Trophoblast cell (in vitro differentiated cells and primary cell): ENCODE measurements at regions not wholly inside any gene's neighbourhood (a gene's known extent, or its start where the extent isn't known, plus 50 kb on each side); places are given as distances from the start of the nearest gene placed in this dataset.

Source experiments
- DNase-seq, 2 donors: peaks; one replicate each; pipeline ENCODE4 v3.0.0-alpha.2; 2016
- H2AFZ ChIP-seq: 2 replicates; pipeline ENCODE4 v1.6.1; 2013; ENCODE audit warnings: low read length, moderate library complexity, mild to moderate bottlenecking; ENCODE audit not compliant: insufficient read depth, poor library complexity
- H2AK5ac ChIP-seq: 2 replicates; pipeline ENCODE4 v1.6.1; 2013; ENCODE audit warnings: mild to moderate bottlenecking, low read length
- H2BK120ac ChIP-seq: 2 replicates; pipeline ENCODE4 v1.6.1; 2013; ENCODE audit warnings: low read length, mild to moderate bottlenecking, moderate library complexity; ENCODE audit not compliant: insufficient read depth, poor library complexity
- H2BK12ac ChIP-seq: 2 replicates; pipeline ENCODE4 v1.6.1; 2013; ENCODE audit warnings: mild to moderate bottlenecking, low read length, moderate library complexity
- H2BK5ac ChIP-seq: 2 replicates; pipeline ENCODE4 v1.6.1; 2013; ENCODE audit warnings: low read length, low read depth, moderate library complexity, mild to moderate bottlenecking; ENCODE audit not compliant: poor library complexity
- H3K14ac ChIP-seq: 2 replicates; pipeline ENCODE4 v1.6.1; 2013; ENCODE audit warnings: mild to moderate bottlenecking, low read length
- H3K18ac ChIP-seq: 2 replicates; pipeline ENCODE4 v1.6.1; 2013; ENCODE audit warnings: mild to moderate bottlenecking, low read length
- H3K23ac ChIP-seq: 2 replicates; pipeline ENCODE4 v1.6.1; 2013; ENCODE audit warnings: low read length
- H3K27ac ChIP-seq: 2 replicates; pipeline ENCODE4 v1.5.1; 2013; ENCODE audit warnings: low read depth, mild to moderate bottlenecking, inconsistent platforms, low read length, moderate library complexity
- H3K27me3 ChIP-seq: 2 replicates; pipeline ENCODE4 v1.6.1; 2013; ENCODE audit warnings: inconsistent platforms, mild to moderate bottlenecking, low read length, moderate library complexity; ENCODE audit not compliant: insufficient read depth
- H3K36me3 ChIP-seq, 2 experiments: 1 replicate in 1 of 2; 2 replicates in 1 of 2; pipeline ENCODE4 v1.6.1; 2013; ENCODE audit warnings: low read length in 2 of 2, mild to moderate bottlenecking in 2 of 2, moderate library complexity in 1 of 2; ENCODE audit not compliant: insufficient read depth in 2 of 2, control insufficient read depth in 1 of 2
- H3K4ac ChIP-seq: 2 replicates; pipeline ENCODE4 v1.6.1; 2013; ENCODE audit warnings: low read depth, mild to moderate bottlenecking, low read length, moderate library complexity
- H3K4me1 ChIP-seq, 2 experiments: 1 replicate in 1 of 2; 2 replicates in 1 of 2; pipeline ENCODE4 v1.6.1; 2013; ENCODE audit warnings: low read length in 2 of 2, mild to moderate bottlenecking in 2 of 2, moderate library complexity in 1 of 2; ENCODE audit not compliant: insufficient read depth in 2 of 2, control insufficient read depth in 1 of 2
- H3K4me2 ChIP-seq: 2 replicates; pipeline ENCODE4 v1.6.1; 2013; ENCODE audit warnings: inconsistent platforms, mild to moderate bottlenecking, low read length, moderate library complexity
- H3K4me3 ChIP-seq: 2 replicates; pipeline ENCODE4 v1.5.1; 2013; ENCODE audit warnings: mild to moderate bottlenecking, low read depth, low read length, inconsistent platforms
- H3K79me1 ChIP-seq: one replicate; pipeline ENCODE4 v1.6.1; 2013; ENCODE audit warnings: low read length
- H3K79me2 ChIP-seq: 2 replicates; pipeline ENCODE4 v1.6.1; 2013; ENCODE audit warnings: low read length, mild to moderate bottlenecking; ENCODE audit not compliant: control insufficient read depth, insufficient read depth, poor library complexity
- H3K9ac ChIP-seq: 2 replicates; pipeline ENCODE4 v1.6.1; 2013; ENCODE audit warnings: mild to moderate bottlenecking, low read length
- H3K9me3 ChIP-seq: 2 replicates; pipeline ENCODE4 v1.6.1; 2013; ENCODE audit warnings: low read depth, mild to moderate bottlenecking, control low read depth, inconsistent platforms, low read length; ENCODE audit not compliant: insufficient read depth
- H4K12ac ChIP-seq: 2 replicates; pipeline ENCODE4 v1.6.1; 2013; ENCODE audit warnings: low read depth, mild to moderate bottlenecking, low read length, moderate library complexity
- H4K8ac ChIP-seq: 2 replicates; pipeline ENCODE4 v1.6.1; 2013; ENCODE audit warnings: low read depth, mild to moderate bottlenecking, low read length, moderate library complexity
- H4K91ac ChIP-seq: one replicate; pipeline ENCODE4 v1.6.1; 2013; ENCODE audit warnings: low read depth, mild to moderate bottlenecking, low read length, moderate library complexity
- WGBS: extraction: QIAGEN DNeasy Blood & Tissue Kit; methylation state at CpG from one replicate; pipeline ENCODE4 v1.1.7; 2013; ENCODE audit warnings: missing lambda C conversion rate; ENCODE audit not compliant: insufficient read length, insufficient coverage; ENCODE audit errors: extremely low coverage; 5-methylcytosine and 5-hydroxymethylcytosine counted together

DNA sequence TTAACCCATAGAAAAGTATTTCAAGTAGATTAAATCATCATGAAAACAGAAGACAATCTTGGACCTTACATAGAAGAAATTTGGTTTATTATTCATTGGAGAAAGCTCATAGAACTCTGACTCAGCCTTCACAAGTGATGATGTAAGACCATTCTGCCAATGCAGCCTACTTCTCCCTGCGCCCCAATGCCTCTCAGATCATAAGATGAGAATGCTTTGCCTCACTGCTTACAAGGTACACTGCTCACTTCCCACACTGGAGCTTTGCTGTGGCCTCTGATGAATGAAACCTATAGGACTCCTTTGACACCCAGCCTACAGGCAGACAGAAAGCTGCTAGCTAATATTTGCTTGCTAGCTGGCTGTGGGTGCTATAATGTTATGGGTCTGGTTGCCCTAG is 569.4 kb upstream of the STEAP1 start:
- Histone ChIP-seq H2BK120ac (no peak overlapping the region), H3K36me3 (no peaks in the 10 kb centered on the region), H3K14ac (no peak overlapping the region), H3K27me3 (no peaks in the 10 kb centered on the region), H4K91ac (no peak overlapping the region), H2BK12ac (no peak overlapping the region), H3K4me2 (no peak overlapping the region), H3K4me3 (no peak overlapping the region), H2AK5ac (no peak overlapping the region), H4K8ac (no peak overlapping the region), H3K27ac (no peak overlapping the region), H3K18ac (no peak overlapping the region), H3K4ac (no peak overlapping the region), H3K79me1 (no peaks in the 10 kb centered on the region), H3K9ac (no peak overlapping the region), H4K12ac (no peak overlapping the region), H2BK5ac (no peak overlapping the region), H3K9me3 (peaks cover 2% of the 10 kb centered on the region), H3K23ac (no peak overlapping the region), H2AFZ (no peak overlapping the region), H3K79me2 (no peaks in the 10 kb centered on the region), H3K4me1 (no peaks in the 10 kb centered on the region)
- DNase-seq: no peak
- no CpG with 5 or more reads among the region's 1 CpG for WGBS

DNA sequence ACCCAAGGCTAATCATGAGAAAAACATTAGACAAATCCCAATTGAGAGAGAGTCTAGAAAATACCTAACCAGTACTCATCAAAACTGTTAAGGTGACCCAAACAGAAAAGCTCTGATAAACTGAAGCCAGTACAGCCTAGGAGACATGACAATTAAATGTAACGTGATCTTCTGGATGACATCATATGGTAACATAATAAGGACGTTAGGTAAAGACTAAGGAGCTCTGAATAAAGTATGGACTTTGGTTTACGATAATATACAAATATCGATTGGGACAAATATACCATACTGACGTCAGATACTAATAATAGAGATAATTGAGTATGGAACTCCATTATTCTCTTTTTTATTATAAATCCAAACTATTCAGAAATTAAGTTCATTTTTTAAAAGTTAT is 561.1 kb upstream of the STEAP1 start:
- H2BK120ac ChIP-seq: no peak overlapping the region
- no peaks in the 10 kb centered on the region for H3K9me3 ChIP-seq
- no peak overlapping the region for H3K23ac ChIP-seq
- no peak overlapping the region for H2AFZ ChIP-seq
- no peak overlapping the region for H3K4me3 ChIP-seq
- no peak overlapping the region for H3K27ac ChIP-seq
- H3K79me1 ChIP-seq: no peaks in the 10 kb centered on the region
- no peak overlapping the region for H4K8ac ChIP-seq
- no CpG with 5 or more reads among the region's 5 CpGs for whole genome bisulfite sequencing
- H2BK12ac ChIP-seq: no peak overlapping the region
- H3K79me2 ChIP-seq: no peaks in the 10 kb centered on the region
- H3K4me2 ChIP-seq: no peak overlapping the region
- H3K36me3 ChIP-seq: no peaks in the 10 kb centered on the region
- no peak for DNase-seq
- H2AK5ac ChIP-seq: no peak overlapping the region
- no peak overlapping the region for H3K4ac ChIP-seq
- H3K27me3 ChIP-seq: no peaks in the 10 kb centered on the region
- H2BK5ac ChIP-seq: no peak overlapping the region
- H3K4me1 ChIP-seq: no peaks in the 10 kb centered on the region
- H3K14ac ChIP-seq: no peak overlapping the region
- no peak overlapping the region for H4K91ac ChIP-seq
- H3K9ac ChIP-seq: no peak overlapping the region
- H4K12ac ChIP-seq: no peak overlapping the region
- no peak overlapping the region for H3K18ac ChIP-seq

DNA sequence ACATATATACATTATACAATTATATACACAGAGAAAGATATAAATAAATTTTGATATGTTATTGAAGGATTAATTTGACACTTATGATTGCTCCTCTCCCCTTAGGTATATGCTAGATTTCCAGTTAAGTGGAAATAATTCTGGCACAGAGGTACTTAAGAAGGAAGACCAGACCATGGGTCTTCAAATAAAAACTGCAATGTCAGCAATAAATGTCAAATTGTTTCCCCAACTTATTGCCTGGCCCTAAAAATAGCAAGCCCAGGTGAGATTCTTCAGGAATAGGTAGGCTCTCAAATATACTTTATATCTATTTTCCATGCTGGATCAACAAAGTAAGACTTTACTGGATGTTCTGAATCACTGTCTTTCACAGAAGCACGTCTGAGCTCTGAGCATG is 551.3 kb upstream of the STEAP1 start:
- Histone ChIP-seq H3K27me3 (no peaks in the 10 kb centered on the region), H3K4me2 (no peak overlapping the region), H3K14ac (no peak overlapping the region), H3K23ac (no peak overlapping the region), H3K4ac (no peak overlapping the region), H2BK12ac (no peak overlapping the region), H2BK120ac (no peak overlapping the region), H3K27ac (no peak overlapping the region), H4K12ac (no peak overlapping the region), H3K4me1 (no peaks in the 10 kb centered on the region), H3K4me3 (no peak overlapping the region), H3K36me3 (no peaks in the 10 kb centered on the region), H2BK5ac (no peak overlapping the region), H3K9me3 (no peaks in the 10 kb centered on the region), H2AFZ (no peak overlapping the region), H4K91ac (no peak overlapping the region), H3K9ac (no peak overlapping the region), H3K79me2 (no peaks in the 10 kb centered on the region), H3K18ac (no peak overlapping the region), H4K8ac (no peak overlapping the region), H2AK5ac (no peak overlapping the region), H3K79me1 (no peaks in the 10 kb centered on the region)
- DNase-seq: no peak
- WGBS: no CpG with 5 or more reads among the region's 1 CpG

DNA sequence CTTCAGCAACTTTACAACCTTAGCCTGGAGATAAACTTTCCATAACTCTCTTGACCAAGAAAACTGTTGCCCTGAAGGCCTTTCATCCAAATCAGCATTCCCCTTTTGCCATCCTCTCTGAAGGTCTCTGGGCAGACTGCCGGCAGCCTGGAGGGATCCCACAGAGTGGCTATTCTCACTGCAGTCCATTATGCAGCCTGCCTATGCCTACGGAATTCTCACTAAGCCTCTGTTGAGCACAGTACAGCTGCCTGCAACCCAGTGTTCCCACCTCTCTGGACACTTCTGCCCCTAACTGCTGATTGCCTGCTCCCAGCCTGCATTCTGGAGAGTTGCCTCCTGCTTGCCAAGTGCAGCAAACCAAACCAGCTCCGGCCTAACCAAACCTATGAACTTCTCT is 548.9 kb upstream of the STEAP1 start:
- Histone ChIP-seq H3K27ac (no peak overlapping the region), H3K9me3 (no peaks in the 10 kb centered on the region), H4K8ac (no peak overlapping the region), H3K23ac (no peak overlapping the region), H3K4me2 (no peak overlapping the region), H3K4me3 (no peak overlapping the region), H3K9ac (no peak overlapping the region), H3K18ac (no peak overlapping the region), H3K4me1 (no peaks in the 10 kb centered on the region), H3K79me2 (no peaks in the 10 kb centered on the region), H3K27me3 (no peaks in the 10 kb centered on the region), H2AK5ac (no peak overlapping the region), H4K91ac (no peak overlapping the region), H2BK12ac (no peak overlapping the region), H3K79me1 (no peaks in the 10 kb centered on the region), H2AFZ (no peak overlapping the region), H3K14ac (no peak overlapping the region), H2BK5ac (no peak overlapping the region), H3K4ac (no peak overlapping the region), H4K12ac (no peak overlapping the region), H3K36me3 (no peaks in the 10 kb centered on the region), H2BK120ac (no peak overlapping the region)
- no peak for DNase-seq
- no CpG with 5 or more reads among the region's 3 CpGs for WGBS
